Uterus (tissue), 3 donors: ENCODE measurements at regions not wholly inside any gene's neighbourhood (a gene's known extent, or its start where the extent isn't known, plus 50 kb on each side); places are given as distances from the start of the nearest gene placed in this dataset.

ENCODE experiments used
- DNase-seq, 2 donors: peaks; one replicate each; pipeline ENCODE4 v3.0.0-alpha.2; 2019 to 2020
- H3K27ac ChIP-seq, 2 donors: fragments of 200-600 bp; sonication (generic); 1 replicate in 1 of 2; 2 replicates in 1 of 2; pipeline ENCODE4 v1.5.1; 2016 to 2018
- H3K27me3 ChIP-seq, 2 donors: fragments of 200-600 bp; sonication (generic); one replicate each; pipeline ENCODE4 v1.5.1; 2018 to 2019; ENCODE audit warnings: control low read depth in 1 of 2
- H3K36me3 ChIP-seq, 2 donors: fragments of 200-600 bp; sonication (generic); one replicate each; pipeline ENCODE4 v1.5.1; 2019; ENCODE audit warnings: control low read depth in 1 of 2
- H3K4me1 ChIP-seq, 2 donors: fragments of 200-600 bp; sonication (generic); one replicate each; pipeline ENCODE4 v1.5.1; 2018 to 2019; ENCODE audit warnings: control low read depth in 1 of 2
- H3K4me3 ChIP-seq, 2 donors: fragments of 200-600 bp; sonication (generic); 1 replicate in 1 of 2; 2 replicates in 1 of 2; pipeline ENCODE4 v1.5.1; 2018 to 2019; ENCODE audit warnings: mild to moderate bottlenecking in 1 of 2
- H3K9me3 ChIP-seq, 2 donors: fragments of 200-600 bp; sonication (generic); one replicate each; pipeline ENCODE4 v1.5.1; 2019; ENCODE audit warnings: control low read depth in 1 of 2
- POLR2A ChIP-seq, 2 donors: fragments of 450-650 bp; IDR thresholded peaks; one replicate each; pipeline ENCODE4 v1.6.1; 2016; ENCODE audit warnings: antibody characterized with exemption in 2 of 2, mild to moderate bottlenecking in 1 of 2, moderate library complexity in 1 of 2
- intact Hi-C: fragments of 100-400 bp; cut with DNase I; formaldehyde crosslinking; loops from one replicate; pipeline ENCODE4 v1.15.1; 2023; ENCODE audit warnings: low total_unique reads
- TF ChIP-seq, protein P1 (sequence below), 4 experiments: fragments of 200-600 bp in 2 of 4; fragments of 450-650 bp in 2 of 4; sonication (generic) in 2 of 4; IDR thresholded peaks; one replicate each; pipeline ENCODE4 v1.5.1; 2016 to 2019; ENCODE audit warnings: antibody characterized with exemption in 4 of 4, mild to moderate bottlenecking in 2 of 4, moderate library complexity in 1 of 4
- donor health status: DM: yes; HTN: yes; CAD: no.

DNA sequence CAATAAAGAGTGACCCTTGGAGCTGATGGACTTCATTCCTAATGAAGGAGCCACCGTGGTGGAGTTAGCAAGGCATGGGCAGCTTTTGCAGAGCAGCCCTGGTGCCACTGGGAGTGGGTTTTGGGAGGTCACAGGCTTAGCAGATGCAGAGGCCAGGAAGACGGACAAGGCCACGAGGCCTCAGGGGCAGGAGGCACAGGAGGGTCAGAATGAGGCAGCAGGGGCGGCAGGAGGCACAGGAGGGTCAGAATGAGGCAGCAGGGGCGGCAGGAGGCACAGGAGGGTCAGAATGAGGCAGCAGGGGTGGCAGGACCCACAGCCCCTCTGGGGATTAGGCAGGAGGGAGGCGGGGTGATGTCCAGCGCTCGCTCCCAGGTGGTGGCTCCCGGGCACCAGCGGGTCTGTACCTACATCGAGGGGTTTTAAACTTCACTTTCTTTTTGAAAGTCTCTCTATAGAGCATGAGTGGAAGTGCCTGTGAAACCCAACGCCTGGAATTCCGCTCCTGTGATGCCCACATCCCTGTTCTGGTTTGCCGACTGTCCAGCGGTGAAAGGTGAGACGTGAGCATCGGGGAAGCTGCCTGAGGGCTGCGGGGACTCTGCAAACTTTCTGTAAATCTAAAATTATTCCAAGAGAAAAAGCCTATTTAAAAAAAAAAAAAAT lies 521.6 kb downstream of the BRD1 start:
- no peak for DNase-seq
- TF ChIP-seq, protein P1, sequence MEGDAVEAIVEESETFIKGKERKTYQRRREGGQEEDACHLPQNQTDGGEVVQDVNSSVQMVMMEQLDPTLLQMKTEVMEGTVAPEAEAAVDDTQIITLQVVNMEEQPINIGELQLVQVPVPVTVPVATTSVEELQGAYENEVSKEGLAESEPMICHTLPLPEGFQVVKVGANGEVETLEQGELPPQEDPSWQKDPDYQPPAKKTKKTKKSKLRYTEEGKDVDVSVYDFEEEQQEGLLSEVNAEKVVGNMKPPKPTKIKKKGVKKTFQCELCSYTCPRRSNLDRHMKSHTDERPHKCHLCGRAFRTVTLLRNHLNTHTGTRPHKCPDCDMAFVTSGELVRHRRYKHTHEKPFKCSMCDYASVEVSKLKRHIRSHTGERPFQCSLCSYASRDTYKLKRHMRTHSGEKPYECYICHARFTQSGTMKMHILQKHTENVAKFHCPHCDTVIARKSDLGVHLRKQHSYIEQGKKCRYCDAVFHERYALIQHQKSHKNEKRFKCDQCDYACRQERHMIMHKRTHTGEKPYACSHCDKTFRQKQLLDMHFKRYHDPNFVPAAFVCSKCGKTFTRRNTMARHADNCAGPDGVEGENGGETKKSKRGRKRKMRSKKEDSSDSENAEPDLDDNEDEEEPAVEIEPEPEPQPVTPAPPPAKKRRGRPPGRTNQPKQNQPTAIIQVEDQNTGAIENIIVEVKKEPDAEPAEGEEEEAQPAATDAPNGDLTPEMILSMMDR (IDR thresholded peaks at IDR 0.05): no peak
- no peak for TF ChIP-seq POLR2A (IDR thresholded peaks at IDR 0.05)

DNA sequence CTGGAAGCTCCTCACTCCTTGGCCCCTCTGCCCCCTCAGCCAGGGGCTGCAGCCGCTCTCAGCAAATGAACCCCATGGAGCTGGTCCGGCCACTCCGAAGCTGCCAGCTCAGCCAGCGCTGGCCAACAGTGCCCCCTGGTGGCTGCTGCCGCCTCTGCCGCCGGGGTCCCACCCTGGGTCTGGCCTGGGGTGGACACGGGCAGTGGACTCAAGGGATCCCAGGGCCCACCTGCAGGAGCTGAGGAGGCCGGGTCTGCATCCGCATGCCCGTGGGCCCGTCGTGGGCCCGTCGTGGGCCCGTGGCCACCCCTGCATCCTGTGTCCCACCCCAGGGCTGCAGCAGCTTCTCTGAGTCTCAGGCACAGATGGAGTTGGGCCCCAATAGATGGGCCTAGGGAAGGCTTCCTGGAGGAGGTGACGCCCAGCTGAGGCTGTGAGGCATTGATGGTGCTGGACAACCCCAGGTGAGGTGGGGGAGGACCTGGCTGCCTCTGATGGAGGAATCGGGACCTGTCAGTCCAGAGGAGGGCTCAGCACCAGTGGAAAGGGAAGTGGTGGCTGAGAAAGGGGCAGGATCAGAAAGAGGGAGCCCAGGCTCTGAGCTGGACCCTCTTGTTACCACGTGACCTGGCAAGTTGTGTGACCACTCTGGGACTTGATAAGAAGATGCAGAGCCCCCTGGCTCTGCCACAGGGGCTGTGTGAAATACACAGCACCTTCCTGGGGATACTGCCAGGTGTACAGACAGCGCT lies 522.3 kb downstream of the BRD1 start:
- H3K27ac ChIP-seq: no peak overlapping the region
- H3K36me3 ChIP-seq: no peaks in the 10 kb centered on the region
- intact Hi-C loops: no loop called here
- no peak overlapping the region for H3K4me3 ChIP-seq
- no peaks in the 10 kb centered on the region for H3K4me1 ChIP-seq
- DNase-seq: peak; percentile 22 to 55
- no peaks in the 10 kb centered on the region for H3K9me3 ChIP-seq
- H3K27me3 ChIP-seq: no peaks in the 10 kb centered on the region
- TF ChIP-seq, protein P1 (IDR thresholded peaks at IDR 0.05): peak; percentile 62 to 90 (median 84)
- TF ChIP-seq POLR2A (IDR thresholded peaks at IDR 0.05): no peak

More for the DNA sequence above, 521.6 kb downstream of the BRD1 start:
- Histone ChIP-seq H3K36me3 (no peaks in the 10 kb centered on the region), H3K4me1 (no peaks in the 10 kb centered on the region), H3K27me3 (no peaks in the 10 kb centered on the region), H3K4me3 (no peak overlapping the region), H3K9me3 (no peaks in the 10 kb centered on the region), H3K27ac (no peak overlapping the region)
- intact Hi-C loops: no loop called here

- Histone ChIP-seq H3K36me3 (no peaks in the 10 kb centered on the region), H3K4me1 (no peaks in the 10 kb centered on the region), H3K27me3 (no peaks in the 10 kb centered on the region), H3K4me3 (no peak overlapping the region), H3K9me3 (no peaks in the 10 kb centered on the region), H3K27ac (no peak overlapping the region)
- intact Hi-C loops: no loop called here
- TF ChIP-seq POLR2A (IDR thresholded peaks at IDR 0.05): no peak
- TF ChIP-seq, protein P1 (IDR thresholded peaks at IDR 0.05): no peak
- DNase-seq: no peak
Observed at GRCh38 chr22:49303781-49304461, 523.8 kb downstream of the BRD1 start.

DNA sequence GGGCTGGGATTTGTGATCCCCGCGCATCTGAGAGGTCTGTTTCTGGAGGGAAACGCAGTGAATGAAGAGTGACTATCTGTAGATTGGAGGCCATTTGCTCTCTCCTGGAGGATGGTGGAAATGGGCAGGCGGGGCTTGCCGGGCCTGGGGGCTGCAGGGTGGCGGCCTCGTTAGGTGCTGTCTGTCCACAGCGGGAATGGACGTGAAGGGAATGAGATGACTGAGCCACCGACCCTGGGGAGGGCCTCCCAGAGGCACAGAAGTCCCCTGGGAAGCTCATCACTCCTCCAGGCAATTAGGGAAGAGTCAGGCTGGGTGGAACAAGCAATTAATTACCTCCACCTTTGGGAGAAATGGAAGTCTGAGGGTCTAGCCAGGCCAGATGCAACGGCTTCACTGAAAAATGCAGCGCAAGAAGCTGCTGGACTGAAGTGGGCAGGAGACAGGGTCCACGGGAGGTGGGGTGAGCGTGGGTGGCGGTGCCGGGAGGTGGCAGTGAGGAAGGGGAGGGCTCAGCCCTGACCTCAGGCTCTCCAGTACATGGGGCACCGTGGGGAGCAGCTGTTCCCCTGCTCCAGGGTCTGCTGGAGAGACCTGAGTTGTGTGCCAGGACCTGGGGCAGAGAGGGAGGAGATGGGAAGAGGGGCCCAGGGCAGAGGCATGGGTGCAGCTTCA lies 524.5 kb downstream of the BRD1 start:
- H3K9me3 ChIP-seq: no peaks in the 10 kb centered on the region
- no peaks in the 10 kb centered on the region for H3K36me3 ChIP-seq
- no peaks in the 10 kb centered on the region for H3K27me3 ChIP-seq
- no peak for DNase-seq
- no peak overlapping the region for H3K4me3 ChIP-seq
- H3K4me1 ChIP-seq: no peaks in the 10 kb centered on the region
- intact Hi-C loops: no loop called here
- no peak overlapping the region for H3K27ac ChIP-seq
- TF ChIP-seq POLR2A (IDR thresholded peaks at IDR 0.05): no peak
- TF ChIP-seq, protein P1 (IDR thresholded peaks at IDR 0.05): no peak
